SK-N-SH (cell line): ENCODE measurements at regions not wholly inside any gene's neighbourhood (a gene's known extent, or its start where the extent isn't known, plus 50 kb on each side); places are given as distances from the start of the nearest gene placed in this dataset.

Source experiments
- CTCF ChIA-PET: fragments of 300-600, 350-600 bp; formaldehyde crosslinking; extraction: SDS; loops from one replicate; lab custom pipeline; 2021; lab: Yijun Ruan, JAX
- POLR2A ChIA-PET: fragments of 350-600 bp; sonication (Branson Sonifier 250); formaldehyde crosslinking; extraction: SDS; loops from one replicate; lab custom pipeline; 2020; ENCODE audit warnings: antibody characterized with exemption, inconsistent platforms; lab: Yijun Ruan, JAX
- DNase-seq: peaks from one replicate; pipeline ENCODE4 v3.0.0; 2012
- H2AFZ ChIP-seq: fragments of 200-600 bp; sonication (generic); 2 replicates; pipeline ENCODE4 v1.8.1; 2016; ENCODE audit warnings: antibody characterized with exemption, mild to moderate bottlenecking, low read depth
- H3F3A ChIP-seq: fragments of 200-600 bp; sonication (generic); replicated peaks from 2 replicates; pipeline ENCODE3; 2016; ENCODE audit warnings: antibody characterized with exemption, mild to moderate bottlenecking; ENCODE audit not compliant: insufficient read depth
- H3K27ac ChIP-seq, 2 experiments: fragments of 200-500 bp in 1 of 2; fragments of 200-600 bp in 1 of 2; sonication (Bioruptor generic) in 1 of 2; sonication (generic), shearing (Covaris generic) in 1 of 2; 2 replicates each; pipeline versions ENCODE4 v1.5.1 to v1.6.1; 2014 to 2016; ENCODE audit warnings: low read depth in 2 of 2, inconsistent platforms in 1 of 2, low read length in 1 of 2, mild to moderate bottlenecking in 1 of 2, mixed read lengths in 1 of 2
- H3K27me3 ChIP-seq: fragments of 200-600 bp; sonication (generic), shearing (Covaris generic); 2 replicates; pipeline ENCODE4 v1.6.1; 2016; ENCODE audit warnings: mixed run types; ENCODE audit not compliant: insufficient read depth
- H3K36me3 ChIP-seq, 2 experiments: fragments of 200-500 bp in 1 of 2; fragments of 200-600 bp in 1 of 2; sonication (Bioruptor generic) in 1 of 2; sonication (generic) in 1 of 2; replicated peaks in 1 of 2; 2 replicates each; pipeline versions ENCODE3 to v1.5.1; 2014 to 2016; ENCODE audit warnings: low read length in 1 of 2, mild to moderate bottlenecking in 1 of 2; ENCODE audit not compliant: insufficient read depth in 2 of 2, control insufficient read depth in 1 of 2
- H3K4me1 ChIP-seq, 2 experiments: fragments of 200-500 bp in 1 of 2; fragments of 200-600 bp in 1 of 2; sonication (Bioruptor generic) in 1 of 2; sonication (generic), shearing (Covaris generic) in 1 of 2; 2 replicates each; pipeline versions ENCODE4 v1.5.1 to v1.6.1; 2014 to 2016; ENCODE audit warnings: low read depth in 1 of 2, low read length in 1 of 2, mixed run types in 1 of 2; ENCODE audit not compliant: insufficient read depth in 2 of 2, control insufficient read depth in 1 of 2
- H3K4me2 ChIP-seq: fragments of 200-600 bp; sonication (generic), shearing (Covaris generic); 2 replicates; pipeline ENCODE4 v1.6.1; 2017; ENCODE audit warnings: mixed run types
- H3K4me3 ChIP-seq, 2 experiments: fragments of 200-500 bp in 1 of 2; fragments of 200-600 bp in 1 of 2; sonication (Bioruptor generic) in 1 of 2; sonication (generic), shearing (Covaris generic) in 1 of 2; 2 replicates each; pipeline versions ENCODE4 v1.5.1 to v1.8.1; 2014 to 2016; ENCODE audit warnings: low read depth in 2 of 2, inconsistent platforms in 1 of 2, low read length in 1 of 2, mild to moderate bottlenecking in 1 of 2, mixed read lengths in 1 of 2, moderate library complexity in 1 of 2
- H3K79me2 ChIP-seq: fragments of 200-600 bp; sonication (generic); 2 replicates; pipeline ENCODE4 v1.8.1; 2017; ENCODE audit warnings: mild to moderate bottlenecking; ENCODE audit not compliant: insufficient read depth
- H3K9ac ChIP-seq: fragments of 200-600 bp; sonication (generic); 2 replicates; pipeline ENCODE4 v1.6.1; 2017; ENCODE audit warnings: mixed run types
- H3K9me2 ChIP-seq: fragments of 200-600 bp; sonication (generic); 2 replicates; pipeline ENCODE4 v1.6.1; 2017; ENCODE audit warnings: mixed run types
- H3K9me3 ChIP-seq: fragments of 200-600 bp; sonication (generic); 2 replicates; pipeline ENCODE4 v1.6.1; 2017; ENCODE audit warnings: mixed run types, mild to moderate bottlenecking, moderate library complexity
- H4K20me1 ChIP-seq: fragments of 200-600 bp; sonication (generic); 2 replicates; pipeline ENCODE4 v1.6.1; 2017; ENCODE audit warnings: mild to moderate bottlenecking, mixed run types; ENCODE audit not compliant: insufficient read depth
- CHD2 ChIP-seq: fragments of 150-350 bp; IDR thresholded peaks from 2 replicates; pipeline ENCODE4 v1.6.1; 2018; ENCODE audit warnings: low read length; ENCODE audit not compliant: partially characterized antibody
- ELF1 ChIP-seq: IDR thresholded peaks from 2 replicates; pipeline ENCODE4 v1.4.0; 2012
- EZH2phosphoT487 ChIP-seq: fragments of 200-600 bp; sonication (generic); IDR thresholded peaks from 2 replicates; pipeline ENCODE4 v1.6.1; 2017; ENCODE audit warnings: low read depth, mixed run types, mild to moderate bottlenecking, antibody characterized with exemption, moderate library complexity, borderline replicate concordance
- FOSL2 ChIP-seq: IDR thresholded peaks from 2 replicates; pipeline ENCODE4 v1.4.0; 2012; ENCODE audit warnings: low read depth, mild to moderate bottlenecking, moderate library complexity, borderline replicate concordance
- FOXM1 ChIP-seq: IDR thresholded peaks from 2 replicates; pipeline ENCODE4 v1.4.0; 2012; ENCODE audit warnings: low read depth, mild to moderate bottlenecking
- GABPA ChIP-seq: IDR thresholded peaks from 2 replicates; pipeline ENCODE4 v1.4.0; 2012; ENCODE audit warnings: low read depth, mild to moderate bottlenecking
- MEF2A ChIP-seq: IDR thresholded peaks from 2 replicates; pipeline ENCODE4 v1.4.0; 2012; ENCODE audit warnings: low read depth, borderline replicate concordance
- NRF1 ChIP-seq: IDR thresholded peaks from 2 replicates; pipeline ENCODE4 v1.6.1; 2012; ENCODE audit warnings: low read depth, mild to moderate bottlenecking, low read length
- SMC3 ChIP-seq: IDR thresholded peaks from 2 replicates; pipeline ENCODE4 v1.6.1; 2012; ENCODE audit warnings: low read depth, low read length, improper control_type of control experiment
- TAF1 ChIP-seq: IDR thresholded peaks from 2 replicates; pipeline ENCODE4 v1.6.1; 2012; ENCODE audit warnings: low read depth, mild to moderate bottlenecking, low read length, moderate library complexity, borderline replicate concordance
- WGBS: methylation state at CpG from one replicate; pipeline ENCODE4 v1.1.6; 2017; ENCODE audit warnings: low lambda C conversion rate; 5-methylcytosine and 5-hydroxymethylcytosine counted together
- TF ChIP-seq, protein P1 (sequence below): IDR thresholded peaks from 2 replicates; pipeline ENCODE4 v1.4.0; 2012; ENCODE audit warnings: low read depth, borderline replicate concordance
- TF ChIP-seq, protein P2 (sequence below): fragments of 150-350 bp; IDR thresholded peaks from 2 replicates; pipeline ENCODE4 v1.6.1; 2016; ENCODE audit warnings: mild to moderate bottlenecking, low read depth, low read length
- TF ChIP-seq, protein P3 (sequence below): IDR thresholded peaks from 2 replicates; pipeline ENCODE4 v1.4.0; 2012; ENCODE audit warnings: low read depth, borderline replicate concordance
- TF ChIP-seq, protein P4 (sequence below): IDR thresholded peaks from 2 replicates; pipeline ENCODE4 v1.6.1; 2012; ENCODE audit warnings: mild to moderate bottlenecking, low read depth, low read length, moderate library complexity

DNA sequence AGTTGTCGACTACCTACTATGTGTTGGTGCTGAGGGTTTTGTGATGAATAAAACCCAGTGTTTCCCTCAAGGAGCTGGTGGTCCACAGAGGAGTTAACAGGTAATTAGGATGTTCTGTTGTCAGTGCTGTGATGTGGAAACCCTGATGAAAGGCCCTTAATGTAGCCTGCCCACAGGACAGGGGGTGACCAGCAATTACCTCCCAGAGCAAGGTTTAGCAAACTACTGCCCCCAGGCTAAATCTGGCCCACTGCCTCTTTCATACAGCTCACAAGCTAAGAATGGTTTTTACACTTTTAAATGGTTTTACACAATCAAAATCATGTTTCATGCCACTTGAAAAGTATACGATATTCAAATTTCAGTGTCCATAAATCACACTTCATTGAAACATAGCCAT lies 536.2 kb downstream of the MIAT start:
- Histone ChIP-seq H3F3A (no peaks in the 10 kb centered on the region), H3K4me1 (no peaks in the 10 kb centered on the region), H3K9ac (no peak overlapping the region), H3K27me3 (no peaks in the 10 kb centered on the region), H2AFZ (no peak overlapping the region), H3K79me2 (no peaks in the 10 kb centered on the region), H3K9me2 (no peaks in the 10 kb centered on the region), H4K20me1 (no peaks in the 10 kb centered on the region), H3K4me3 (no peak overlapping the region), H3K9me3 (peaks cover 5% of the 10 kb centered on the region; the same call in 1 of the 2 replicates), H3K27ac (no peak overlapping the region), H3K36me3 (no peaks in the 10 kb centered on the region), H3K4me2 (no peak overlapping the region)
- no peak for DNase-seq
- WGBS, result 57% methylated on average over 2 of the region's 2 CpGs
- POLR2A ChIA-PET, result no interaction called here
- TF ChIP-seq, protein P1, sequence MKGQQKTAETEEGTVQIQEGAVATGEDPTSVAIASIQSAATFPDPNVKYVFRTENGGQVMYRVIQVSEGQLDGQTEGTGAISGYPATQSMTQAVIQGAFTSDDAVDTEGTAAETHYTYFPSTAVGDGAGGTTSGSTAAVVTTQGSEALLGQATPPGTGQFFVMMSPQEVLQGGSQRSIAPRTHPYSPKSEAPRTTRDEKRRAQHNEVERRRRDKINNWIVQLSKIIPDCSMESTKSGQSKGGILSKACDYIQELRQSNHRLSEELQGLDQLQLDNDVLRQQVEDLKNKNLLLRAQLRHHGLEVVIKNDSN, result no peak
- no peak for TF ChIP-seq NRF1
- TF ChIP-seq EZH2phosphoT487, result no peak
- no peak for TF ChIP-seq TAF1
- no peak for TF ChIP-seq MEF2A
- TF ChIP-seq, protein P2, sequence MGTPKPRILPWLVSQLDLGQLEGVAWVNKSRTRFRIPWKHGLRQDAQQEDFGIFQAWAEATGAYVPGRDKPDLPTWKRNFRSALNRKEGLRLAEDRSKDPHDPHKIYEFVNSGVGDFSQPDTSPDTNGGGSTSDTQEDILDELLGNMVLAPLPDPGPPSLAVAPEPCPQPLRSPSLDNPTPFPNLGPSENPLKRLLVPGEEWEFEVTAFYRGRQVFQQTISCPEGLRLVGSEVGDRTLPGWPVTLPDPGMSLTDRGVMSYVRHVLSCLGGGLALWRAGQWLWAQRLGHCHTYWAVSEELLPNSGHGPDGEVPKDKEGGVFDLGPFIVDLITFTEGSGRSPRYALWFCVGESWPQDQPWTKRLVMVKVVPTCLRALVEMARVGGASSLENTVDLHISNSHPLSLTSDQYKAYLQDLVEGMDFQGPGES, result no peak
- TF ChIP-seq SMC3, result no peak
- TF ChIP-seq, protein P3, sequence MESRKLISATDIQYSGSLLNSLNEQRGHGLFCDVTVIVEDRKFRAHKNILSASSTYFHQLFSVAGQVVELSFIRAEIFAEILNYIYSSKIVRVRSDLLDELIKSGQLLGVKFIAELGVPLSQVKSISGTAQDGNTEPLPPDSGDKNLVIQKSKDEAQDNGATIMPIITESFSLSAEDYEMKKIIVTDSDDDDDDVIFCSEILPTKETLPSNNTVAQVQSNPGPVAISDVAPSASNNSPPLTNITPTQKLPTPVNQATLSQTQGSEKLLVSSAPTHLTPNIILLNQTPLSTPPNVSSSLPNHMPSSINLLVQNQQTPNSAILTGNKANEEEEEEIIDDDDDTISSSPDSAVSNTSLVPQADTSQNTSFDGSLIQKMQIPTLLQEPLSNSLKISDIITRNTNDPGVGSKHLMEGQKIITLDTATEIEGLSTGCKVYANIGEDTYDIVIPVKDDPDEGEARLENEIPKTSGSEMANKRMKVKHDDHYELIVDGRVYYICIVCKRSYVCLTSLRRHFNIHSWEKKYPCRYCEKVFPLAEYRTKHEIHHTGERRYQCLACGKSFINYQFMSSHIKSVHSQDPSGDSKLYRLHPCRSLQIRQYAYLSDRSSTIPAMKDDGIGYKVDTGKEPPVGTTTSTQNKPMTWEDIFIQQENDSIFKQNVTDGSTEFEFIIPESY, result no peak
- TF ChIP-seq, protein P4, sequence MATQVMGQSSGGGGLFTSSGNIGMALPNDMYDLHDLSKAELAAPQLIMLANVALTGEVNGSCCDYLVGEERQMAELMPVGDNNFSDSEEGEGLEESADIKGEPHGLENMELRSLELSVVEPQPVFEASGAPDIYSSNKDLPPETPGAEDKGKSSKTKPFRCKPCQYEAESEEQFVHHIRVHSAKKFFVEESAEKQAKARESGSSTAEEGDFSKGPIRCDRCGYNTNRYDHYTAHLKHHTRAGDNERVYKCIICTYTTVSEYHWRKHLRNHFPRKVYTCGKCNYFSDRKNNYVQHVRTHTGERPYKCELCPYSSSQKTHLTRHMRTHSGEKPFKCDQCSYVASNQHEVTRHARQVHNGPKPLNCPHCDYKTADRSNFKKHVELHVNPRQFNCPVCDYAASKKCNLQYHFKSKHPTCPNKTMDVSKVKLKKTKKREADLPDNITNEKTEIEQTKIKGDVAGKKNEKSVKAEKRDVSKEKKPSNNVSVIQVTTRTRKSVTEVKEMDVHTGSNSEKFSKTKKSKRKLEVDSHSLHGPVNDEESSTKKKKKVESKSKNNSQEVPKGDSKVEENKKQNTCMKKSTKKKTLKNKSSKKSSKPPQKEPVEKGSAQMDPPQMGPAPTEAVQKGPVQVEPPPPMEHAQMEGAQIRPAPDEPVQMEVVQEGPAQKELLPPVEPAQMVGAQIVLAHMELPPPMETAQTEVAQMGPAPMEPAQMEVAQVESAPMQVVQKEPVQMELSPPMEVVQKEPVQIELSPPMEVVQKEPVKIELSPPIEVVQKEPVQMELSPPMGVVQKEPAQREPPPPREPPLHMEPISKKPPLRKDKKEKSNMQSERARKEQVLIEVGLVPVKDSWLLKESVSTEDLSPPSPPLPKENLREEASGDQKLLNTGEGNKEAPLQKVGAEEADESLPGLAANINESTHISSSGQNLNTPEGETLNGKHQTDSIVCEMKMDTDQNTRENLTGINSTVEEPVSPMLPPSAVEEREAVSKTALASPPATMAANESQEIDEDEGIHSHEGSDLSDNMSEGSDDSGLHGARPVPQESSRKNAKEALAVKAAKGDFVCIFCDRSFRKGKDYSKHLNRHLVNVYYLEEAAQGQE, result no peak
- no peak for TF ChIP-seq GABPA
- no peak for TF ChIP-seq ELF1
- no peak for TF ChIP-seq CHD2
- no peak for TF ChIP-seq FOSL2
- no peak for TF ChIP-seq FOXM1
- CTCF ChIA-PET, result interaction anchor here (0.9 kb wide), 1 partner anchor 295 kb away, joined by 3 read pairs; no protein-coding TSS in a partner anchor
